Activated T-cell treated with anti-CD3 and anti-CD28 coated beads for 48 hours (primary cell): ENCODE measurements at regions not wholly inside any gene's neighbourhood (a gene's known extent, or its start where the extent isn't known, plus 50 kb on each side); places are given as distances from the start of the nearest gene placed in this dataset.
A peak's percentile ranks its signal among the peaks of the same experiment; 100 is the strongest.

Source experiments
- DNase-seq: peaks from one replicate; pipeline ENCODE4 v3.0.0-alpha.2; 2020; ENCODE audit warnings: low read depth

DNA sequence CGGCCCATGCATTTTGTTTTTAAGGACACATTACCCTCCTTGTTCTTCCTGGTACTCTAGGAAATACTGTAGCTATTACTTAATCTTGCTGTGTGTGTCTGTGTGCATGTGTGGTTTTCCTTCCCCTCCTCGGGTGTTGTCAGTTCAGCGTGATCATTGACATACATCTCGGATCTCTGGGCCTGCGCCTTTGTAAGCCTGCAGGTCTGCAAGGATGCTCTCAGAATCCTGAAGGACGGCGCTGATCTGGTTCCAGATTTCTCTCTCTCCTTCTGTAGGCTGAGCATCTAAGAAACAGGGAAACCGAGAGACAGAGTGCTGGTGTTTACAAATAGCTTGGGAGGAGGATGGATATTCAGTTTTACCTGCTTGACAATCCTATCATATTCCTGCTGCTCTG lies 100.2 kb downstream of the CYRIA start:
- no peak for DNase-seq

DNA sequence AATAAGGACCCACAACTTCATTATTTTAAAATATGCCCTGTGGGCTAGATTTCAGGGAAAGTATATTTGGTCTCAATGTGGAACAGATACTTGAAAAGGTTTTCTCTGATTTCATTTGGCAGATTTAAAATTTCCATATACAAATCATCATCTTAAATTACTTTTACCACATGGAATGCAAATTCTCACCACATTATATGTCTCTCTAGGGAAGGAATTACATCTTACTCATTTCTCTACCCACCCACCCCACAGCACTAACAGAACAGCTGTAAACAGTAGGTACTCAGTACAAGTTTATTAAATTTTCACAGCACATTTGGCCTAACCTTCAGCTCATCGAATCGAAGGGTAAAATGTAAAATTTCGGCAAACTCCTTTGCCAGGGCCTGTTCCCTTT lies 104.0 kb downstream of the CYRIA start:
- DNase-seq, result no peak

DNA sequence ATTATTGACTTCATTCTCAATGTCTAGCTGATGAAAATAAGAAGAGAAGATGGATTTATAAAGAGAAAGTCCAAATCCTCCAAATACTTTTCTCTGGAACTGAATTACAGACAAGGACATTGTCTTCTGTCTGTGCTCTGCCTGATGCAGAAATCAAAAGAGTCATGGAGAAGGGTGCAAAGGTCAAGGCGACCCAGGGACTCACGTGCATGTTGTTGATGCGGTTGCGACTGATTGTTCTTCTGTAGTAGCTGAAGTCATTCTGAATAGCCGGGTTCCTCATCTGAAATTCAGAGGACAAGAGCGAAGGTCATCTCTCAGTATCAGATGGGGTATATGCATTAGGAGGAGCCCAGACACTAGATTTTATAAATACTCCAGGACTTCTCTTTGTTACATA lies 104.4 kb downstream of the CYRIA start:
- no peak for DNase-seq

DNA sequence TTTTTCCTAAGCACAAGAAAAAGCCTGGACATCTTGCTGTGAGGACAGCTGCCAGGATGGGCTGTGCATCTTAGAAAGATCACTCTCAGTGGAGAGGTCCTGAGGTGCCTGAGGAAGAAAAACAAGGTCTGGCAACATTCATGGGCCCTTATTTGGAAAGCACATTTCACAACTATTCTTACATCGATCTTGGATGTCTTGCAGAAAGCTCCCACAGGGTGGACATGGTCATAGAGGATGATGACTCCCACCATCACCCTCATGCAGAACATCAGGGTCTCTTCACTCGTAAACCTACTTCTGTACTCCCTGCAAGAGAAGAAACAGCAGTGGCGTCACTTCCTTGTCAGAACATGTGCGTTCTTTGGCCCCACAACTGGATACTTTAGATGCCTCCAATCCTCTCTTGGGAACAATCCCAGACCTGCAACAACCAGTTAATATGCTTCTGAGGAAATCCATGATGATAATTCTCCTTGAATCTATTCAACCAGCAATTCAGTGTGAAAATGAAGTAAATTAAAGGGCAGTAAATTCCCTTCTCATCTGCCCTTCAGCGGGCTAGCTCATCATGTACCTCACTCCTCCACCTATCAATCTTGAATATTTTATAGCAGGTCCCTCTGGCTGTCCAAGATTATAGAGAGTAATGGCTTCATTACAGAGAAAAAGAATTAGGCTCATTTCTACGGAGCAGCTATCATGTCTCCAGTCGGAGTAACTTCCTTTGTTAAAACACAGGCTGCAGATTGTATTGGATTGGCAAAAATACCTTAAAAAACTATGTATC lies 106.2 kb downstream of the CYRIA start:
- no peak for DNase-seq

DNA sequence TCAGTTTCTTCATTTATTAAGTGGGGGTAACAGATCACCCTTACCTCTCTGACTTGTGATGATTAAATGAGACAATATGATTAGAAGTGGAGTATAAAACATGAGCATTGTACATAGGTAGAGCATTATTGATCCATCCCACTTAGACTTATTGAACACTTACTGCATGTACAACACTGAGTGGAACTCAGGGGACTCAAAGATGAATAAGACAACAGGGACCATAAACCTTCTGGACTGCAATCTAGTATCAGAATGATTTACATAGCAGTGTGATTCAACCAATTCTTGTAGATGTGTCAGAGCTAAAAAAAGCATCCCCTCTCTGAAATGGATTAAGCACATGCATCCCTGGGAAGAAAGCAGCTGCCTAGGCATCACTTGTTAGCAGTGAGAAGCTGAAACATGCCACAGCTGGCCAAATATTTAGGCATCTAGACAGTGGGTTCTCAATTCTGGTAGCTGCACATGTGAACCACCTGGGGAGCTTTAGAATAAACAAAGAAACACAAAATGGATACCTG lies 111.5 kb downstream of the CYRIA start:
- no peak for DNase-seq

DNA sequence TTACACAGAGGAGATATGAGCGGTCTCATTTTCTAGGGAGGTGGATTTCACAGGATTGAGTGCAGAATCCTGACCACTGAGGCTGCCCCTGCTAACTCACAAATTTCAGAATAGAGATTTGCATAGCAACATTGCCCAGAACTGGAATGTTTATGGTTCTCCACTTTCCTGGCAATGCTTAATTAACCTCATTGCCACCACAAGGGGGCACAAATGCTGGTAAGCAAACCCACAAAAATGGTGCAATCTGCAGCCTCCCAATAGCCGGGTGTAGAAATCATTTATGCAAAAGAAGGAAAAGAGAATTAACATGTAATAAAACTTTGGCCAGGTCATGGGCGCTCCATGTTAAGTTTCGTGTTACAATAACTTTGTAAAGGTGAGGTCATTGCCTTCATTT lies 112.4 kb downstream of the CYRIA start:
- peak; percentile 1 for DNase-seq

DNA sequence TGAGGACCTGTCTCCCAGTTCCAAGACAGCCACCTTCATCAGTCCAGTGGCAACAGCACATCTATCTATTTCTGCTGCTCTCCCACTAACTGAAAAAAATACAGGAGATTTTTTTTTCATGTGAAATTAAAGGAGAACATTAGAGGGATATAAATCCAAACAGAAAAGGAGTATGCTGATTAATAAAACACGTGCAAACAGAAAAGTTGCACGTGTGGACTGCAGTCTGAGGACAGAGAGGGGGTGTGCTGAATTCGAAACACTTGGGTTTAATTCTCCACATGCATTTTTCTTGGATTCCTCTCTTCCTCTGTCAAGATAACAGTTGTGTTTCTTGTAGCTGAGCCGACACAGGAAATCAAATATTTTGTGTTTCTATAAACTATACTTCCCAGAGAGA lies 113.4 kb downstream of the CYRIA start:
- DNase-seq, result no peak

DNA sequence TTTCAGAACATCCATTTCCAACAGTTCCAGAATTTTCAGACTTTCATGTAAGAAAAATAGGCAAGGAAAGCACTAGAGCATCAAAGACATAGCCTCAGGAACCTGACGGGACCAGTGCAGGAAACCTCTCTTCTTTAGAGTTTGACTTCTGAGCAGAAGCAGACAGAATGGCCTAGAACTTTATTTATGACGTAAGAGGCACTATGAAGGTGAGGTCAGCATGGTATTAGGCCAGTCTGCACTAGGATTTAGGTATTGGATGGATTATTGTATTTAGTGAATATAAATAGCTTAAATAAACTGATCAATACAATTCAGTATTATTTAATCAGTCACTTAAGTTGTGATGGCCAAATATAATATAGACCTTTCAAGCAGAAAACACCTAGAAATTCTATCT lies 117.6 kb downstream of the CYRIA start:
- no peak for DNase-seq

DNA sequence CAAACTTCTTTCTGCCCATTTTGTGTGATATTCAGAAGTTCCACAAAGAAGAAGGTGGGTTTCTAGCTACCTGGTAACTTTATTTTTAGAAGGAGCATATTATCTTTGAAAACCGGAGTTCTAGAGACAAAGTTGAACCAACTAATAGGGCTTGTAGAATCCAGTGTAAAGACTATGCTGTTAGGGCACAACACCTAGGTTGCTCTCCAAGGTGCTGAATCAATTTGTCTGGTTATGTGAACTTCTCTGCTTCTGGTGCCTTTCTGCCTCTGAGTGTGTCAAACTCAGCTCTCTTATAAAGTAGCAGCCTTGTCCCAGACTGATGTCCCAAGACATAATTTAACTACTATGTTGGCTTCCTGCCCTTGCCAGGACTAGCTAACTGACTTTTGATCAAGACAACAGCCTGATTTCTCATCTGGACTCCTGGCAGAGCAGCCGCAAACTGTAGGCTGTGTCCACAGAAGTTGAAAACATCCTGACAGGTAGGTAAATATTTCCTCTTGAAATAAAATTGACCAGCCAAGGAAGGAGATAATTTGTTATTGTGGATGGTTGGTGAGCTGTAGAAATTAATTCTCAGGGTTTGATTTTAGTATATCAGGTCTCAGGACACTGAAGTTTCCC lies 119.4 kb downstream of the CYRIA start:
- DNase-seq, result no peak

DNA sequence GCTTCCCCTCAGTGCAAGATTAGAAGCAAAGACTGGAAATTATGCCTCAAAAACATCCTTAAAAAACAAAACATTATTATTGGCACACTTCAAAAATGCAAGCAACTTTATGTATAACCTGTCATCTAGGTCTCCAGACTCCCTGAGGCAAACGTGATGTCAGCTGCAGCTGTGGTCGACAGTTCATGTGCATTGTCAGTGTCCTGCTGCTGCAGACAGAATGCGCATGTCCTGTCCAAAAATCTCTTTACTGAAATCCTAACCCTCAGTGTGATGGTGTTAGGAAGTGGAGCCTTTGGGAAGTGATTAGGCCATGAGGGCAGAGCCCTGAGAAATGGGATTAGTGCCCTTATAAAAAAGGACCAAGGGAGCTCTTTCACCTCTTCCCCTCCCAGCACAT lies 126.9 kb downstream of the CYRIA start:
- no peak for DNase-seq

DNA sequence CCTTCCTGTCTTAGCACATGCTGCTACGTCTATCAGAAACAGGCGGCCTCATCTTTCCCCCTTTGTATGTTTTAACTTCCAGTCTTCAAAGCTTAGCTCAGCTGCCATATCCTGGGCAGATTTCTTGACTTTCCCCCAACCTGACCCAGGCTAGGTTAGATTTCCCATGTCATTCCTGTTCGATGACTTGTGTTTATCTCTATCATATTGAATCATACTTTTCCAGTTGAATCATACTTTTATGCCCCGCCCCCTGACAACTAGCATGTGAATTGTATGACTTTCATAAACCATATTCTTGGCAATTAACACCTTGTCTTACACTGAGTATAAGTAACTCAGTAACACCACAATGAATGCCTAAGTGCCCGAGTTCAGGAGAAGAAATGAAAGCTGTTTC lies 128.3 kb downstream of the CYRIA start:
- DNase-seq, result no peak

DNA sequence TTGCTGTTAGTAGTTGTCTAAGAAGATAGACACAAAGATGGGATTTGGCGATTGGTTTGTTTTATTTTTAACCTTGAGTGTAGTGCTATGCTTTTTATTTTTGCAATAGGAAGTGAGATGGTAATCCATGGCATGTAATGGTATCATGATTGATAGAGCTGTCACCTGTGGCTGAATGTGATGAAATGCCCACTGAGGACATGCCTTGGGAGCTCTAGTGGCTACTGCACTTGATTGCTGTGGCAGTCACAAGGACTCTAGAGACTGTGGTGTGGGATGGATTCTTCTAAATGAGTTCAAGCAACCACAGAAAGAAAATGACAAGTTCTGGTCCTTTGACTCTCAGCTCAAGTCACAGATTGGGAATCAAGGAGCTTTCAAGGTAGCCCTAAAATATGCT lies 139.4 kb downstream of the CYRIA start:
- no peak for DNase-seq

DNA sequence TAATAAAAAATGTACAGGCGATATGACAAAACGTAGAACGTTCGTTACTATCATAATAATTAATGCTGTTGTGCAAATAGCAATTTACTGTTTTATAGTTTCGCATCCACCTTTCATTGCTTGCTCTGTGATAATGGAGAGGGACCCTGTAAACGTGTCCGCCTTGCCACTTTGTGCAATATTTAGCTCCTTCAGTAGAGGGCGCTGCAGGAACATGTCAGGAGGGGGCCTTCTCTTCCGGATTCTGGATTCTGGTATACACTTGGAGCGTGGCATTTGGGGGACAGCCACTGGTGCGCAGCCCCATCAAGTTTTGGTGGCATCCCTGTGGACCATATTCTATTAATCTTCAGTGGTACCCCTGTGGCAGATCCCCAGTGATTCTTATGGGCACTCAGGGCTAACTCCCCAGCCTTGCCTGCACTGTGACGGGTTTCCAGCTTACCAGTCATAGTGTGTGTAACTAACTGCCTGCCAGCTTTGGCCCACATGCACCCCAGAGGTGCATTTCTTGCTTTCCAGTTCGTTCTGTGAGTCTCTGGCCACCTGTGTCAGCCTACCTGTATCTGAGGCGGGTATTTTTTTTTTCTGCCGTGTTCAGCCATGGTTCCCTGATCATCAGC lies 140.3 kb downstream of the CYRIA start:
- no peak for DNase-seq

DNA sequence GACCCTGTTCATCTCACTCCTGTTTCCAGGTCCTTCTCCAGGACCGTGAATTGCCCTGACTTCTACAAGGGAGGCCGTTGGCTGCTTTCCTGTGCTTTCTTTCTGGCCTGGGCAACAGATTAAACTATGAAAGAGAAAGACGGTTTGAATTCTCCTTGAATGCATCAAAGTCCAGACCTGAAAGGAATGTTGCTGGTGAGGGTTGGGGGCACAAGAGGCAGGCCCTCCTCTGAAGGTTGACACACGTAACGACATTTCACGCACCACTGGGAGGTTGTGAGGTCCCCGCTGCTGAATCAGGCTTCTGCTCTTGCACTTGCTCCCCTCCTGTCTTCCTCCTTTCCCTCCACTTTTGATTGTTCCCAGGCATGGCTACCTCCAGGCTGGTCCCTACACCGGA lies 141.9 kb downstream of the CYRIA start:
- no peak for DNase-seq

DNA sequence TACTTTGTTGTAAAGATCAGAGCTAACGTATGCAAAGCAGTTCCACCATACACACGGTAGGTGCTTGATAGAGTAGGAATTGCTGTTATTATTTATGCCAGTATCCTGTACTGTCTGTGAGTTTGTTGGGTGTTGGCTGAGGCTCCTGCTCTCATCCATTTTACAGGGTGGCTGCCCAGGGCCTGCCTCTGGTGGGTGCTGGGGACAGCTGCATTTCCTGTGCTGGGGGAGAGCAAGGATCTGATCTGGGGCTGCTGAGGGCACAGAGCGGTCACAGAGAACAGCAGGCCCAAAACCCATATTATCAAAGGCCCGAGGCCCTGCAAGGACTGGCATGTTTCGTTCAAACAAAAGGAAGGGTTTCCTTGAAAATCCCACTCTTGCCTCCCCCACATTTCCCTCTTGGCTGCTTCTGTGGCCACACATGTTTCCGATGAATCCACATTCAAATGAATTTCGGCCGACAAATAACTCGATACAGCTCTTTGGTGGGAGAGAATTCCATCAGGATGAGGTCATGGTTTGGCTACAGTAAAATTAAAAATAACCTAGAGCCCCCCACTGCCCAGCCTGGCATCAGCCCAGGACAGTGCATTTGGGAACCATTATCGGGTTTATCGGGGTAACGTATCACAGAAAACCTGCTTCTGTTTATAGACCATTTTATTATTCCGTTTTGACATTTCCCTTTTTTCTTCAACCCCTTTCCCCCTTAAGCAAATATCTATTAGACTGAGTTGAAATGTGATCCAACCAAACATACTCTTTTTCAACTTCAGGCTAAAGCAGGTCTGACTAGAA lies 143.4 kb downstream of the CYRIA start:
- DNase-seq, result no peak

DNA sequence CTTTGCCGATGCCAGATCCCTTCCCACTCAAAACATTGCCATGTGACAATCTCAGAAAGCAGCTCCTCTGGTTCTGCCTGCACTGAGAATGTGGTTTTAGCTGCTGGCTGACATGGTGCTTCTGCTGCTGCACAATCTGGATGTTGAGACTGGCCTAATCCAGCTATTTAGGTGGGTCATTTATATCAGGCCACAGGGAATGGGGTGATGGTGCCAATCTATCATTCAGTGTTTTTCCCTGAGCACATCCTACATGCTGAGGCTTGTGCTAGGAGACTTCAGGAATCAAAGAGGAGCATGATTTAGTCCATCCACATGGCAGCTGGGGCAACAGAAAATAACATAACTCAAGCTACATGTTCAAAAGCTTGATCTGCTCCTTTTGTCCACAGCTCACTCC lies 144.7 kb downstream of the CYRIA start:
- DNase-seq, result no peak

DNA sequence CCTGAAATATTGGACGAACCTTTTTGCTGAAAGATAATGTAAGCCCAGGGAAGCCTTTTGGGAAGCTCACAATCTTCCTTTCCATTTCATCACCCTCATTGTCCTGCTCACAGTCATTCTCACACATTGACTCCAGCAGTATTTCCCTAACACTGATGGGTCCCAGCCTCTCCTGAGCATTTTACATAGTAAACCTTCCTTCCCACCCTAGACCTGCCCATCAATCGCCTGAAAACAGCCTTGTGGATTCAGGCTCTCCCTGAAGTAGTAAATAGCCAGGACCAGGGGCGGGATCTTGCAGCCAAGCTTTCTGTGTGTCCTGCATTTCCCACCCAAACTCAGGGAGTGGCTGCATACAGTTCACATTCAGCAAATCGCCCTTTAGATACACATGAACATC lies 149.9 kb downstream of the CYRIA start:
- DNase-seq, result no peak

DNA sequence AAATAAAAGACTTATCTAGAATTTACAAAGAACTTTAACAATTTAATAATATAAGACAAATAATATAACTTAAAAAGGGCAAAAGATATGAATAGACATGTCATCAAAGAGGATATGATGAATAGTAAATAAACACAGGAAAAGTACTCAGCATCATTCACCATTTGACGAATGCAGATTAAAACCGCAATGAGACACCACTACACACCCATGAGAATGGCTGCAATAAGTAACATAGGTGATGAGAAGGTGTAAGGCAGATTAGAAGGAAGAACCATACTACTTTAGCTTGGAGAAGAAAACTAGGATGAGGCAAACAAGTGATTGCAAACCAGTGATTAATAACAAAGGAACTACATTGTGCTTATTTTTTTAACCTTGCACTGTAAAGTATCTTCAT lies 152.0 kb downstream of the CYRIA start:
- DNase-seq, result no peak

DNA sequence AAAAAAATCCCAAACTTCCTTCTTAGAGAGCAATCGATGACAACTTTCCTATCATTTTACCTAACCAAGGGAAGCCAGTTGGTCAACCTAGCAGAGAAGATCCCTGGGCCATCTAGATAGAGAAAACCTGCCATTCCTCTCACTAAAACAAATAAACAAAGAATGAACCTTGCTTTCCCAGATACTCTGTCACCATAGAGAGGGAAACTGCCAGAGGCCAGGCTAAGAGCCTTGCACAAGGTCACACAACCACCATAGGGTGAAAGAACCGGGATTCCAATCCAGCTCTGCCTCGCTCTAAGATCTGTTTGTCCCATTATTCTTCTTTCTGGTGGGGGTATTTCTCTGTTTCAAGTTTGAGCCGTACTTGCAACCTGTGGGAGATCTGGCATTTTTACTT lies 154.6 kb downstream of the CYRIA start:
- no peak for DNase-seq

DNA sequence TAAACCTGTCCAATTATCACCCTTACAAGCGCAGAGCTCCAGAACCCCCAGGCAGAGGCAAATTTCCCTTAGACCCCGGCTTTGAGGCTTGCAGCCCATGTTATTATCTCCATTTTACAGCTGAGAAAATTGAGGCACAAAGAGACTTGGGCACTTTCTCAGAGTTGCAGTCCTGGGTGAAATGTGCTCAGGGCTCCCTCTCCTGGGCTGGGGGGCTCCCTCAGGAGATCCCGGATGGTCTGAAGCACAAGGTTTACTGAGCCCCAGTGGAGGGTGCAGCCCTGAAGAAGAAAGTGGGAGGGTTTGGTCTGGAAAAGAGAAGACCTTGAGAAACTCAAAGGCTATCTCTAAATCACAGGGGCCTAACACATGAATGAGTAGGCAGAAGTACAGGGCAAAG lies 156.6 kb downstream of the CYRIA start:
- no peak for DNase-seq

DNA sequence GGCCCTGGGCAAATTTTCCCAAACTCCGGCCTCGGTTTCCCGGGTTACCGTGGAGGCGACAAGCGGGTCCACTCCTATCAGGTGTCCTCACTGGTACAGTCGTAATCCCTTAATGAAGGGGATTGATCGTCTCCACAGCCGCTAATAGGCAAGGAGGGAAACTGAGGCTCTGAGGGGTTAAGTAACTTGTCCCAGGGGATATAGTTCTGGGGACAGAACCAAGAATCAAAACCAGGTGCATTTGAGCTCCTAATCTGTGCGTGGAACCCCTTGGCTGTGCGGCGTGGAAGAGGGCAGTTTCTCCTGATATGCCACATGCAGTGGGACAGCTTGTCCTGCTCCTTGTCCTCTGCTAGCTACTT lies 157.2 kb downstream of the CYRIA start:
- no peak for DNase-seq

DNA sequence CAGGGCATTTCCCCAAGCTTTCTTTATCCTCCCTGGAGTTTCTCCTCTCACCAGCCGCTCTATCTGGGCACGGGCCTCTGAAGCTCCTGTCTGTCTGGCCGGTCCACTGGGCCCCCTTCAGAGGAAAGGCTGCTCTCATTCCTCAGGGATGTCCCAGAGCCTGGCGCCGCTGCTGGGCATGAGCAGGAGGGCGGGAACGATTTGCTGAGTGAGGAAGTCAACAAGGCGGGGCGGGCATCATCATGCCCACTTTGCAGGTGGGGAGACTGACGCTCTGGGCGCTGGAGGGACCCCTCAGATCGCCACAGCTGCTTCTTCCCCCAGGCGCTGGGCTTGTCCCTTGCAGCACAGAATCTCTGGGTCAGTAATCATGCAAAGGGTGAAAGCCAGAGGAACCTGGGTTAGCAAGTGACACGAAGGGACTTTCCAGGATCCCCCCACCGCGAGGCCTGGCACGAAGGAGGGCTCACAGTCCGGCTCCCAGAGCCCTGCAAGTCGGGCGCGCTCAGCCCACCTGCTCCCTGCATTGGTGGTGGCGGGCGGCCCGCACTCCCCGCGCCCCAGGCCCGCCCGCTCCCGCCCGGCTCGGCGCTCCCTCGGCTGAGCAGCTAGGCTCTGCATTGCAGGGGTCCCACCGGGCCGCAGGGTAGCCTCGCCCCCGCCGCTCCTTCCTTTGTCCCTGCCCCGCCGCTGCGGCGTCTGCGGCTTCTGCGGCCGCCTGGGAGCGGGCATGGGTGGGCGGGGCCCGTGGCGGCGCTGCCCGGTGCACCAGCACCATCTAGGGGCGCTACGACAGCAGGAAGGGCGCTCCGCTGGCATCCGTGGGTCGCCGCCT lies 157.8 kb downstream of the CYRIA start:
- no peak for DNase-seq
